ENCODE measurements at regions not wholly inside any gene's neighbourhood (a gene's known extent, or its start where the extent isn't known, plus 50 kb on each side); places are given as distances from the start of the nearest gene placed in this dataset.

- TF ChIP-seq, protein P1, sequence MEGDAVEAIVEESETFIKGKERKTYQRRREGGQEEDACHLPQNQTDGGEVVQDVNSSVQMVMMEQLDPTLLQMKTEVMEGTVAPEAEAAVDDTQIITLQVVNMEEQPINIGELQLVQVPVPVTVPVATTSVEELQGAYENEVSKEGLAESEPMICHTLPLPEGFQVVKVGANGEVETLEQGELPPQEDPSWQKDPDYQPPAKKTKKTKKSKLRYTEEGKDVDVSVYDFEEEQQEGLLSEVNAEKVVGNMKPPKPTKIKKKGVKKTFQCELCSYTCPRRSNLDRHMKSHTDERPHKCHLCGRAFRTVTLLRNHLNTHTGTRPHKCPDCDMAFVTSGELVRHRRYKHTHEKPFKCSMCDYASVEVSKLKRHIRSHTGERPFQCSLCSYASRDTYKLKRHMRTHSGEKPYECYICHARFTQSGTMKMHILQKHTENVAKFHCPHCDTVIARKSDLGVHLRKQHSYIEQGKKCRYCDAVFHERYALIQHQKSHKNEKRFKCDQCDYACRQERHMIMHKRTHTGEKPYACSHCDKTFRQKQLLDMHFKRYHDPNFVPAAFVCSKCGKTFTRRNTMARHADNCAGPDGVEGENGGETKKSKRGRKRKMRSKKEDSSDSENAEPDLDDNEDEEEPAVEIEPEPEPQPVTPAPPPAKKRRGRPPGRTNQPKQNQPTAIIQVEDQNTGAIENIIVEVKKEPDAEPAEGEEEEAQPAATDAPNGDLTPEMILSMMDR (IDR thresholded peaks at IDR 0.05; ENCODE audit: low read depth, low read length), result no peak
- CTCF ChIA-PET, result no interaction called here
- DNase-seq (ENCODE audit: low read depth, low spot score), result no peak
- POLR2A ChIA-PET, result no interaction called here
- no peaks in the 10 kb centered on the region for H3K9me3 ChIP-seq (ENCODE audit: control insufficient read depth, insufficient read depth, low read length)
- H3K4me3 ChIP-seq (ENCODE audit: low read depth, low read length), result no peak overlapping the region
- H3K27me3 ChIP-seq (ENCODE audit: control insufficient read depth, insufficient read depth, low read length), result peaks cover 23% of the 10 kb centered on the region
- H3K27ac ChIP-seq (ENCODE audit: low read depth, low read length), result no peak overlapping the region
Observed at GRCh38 chr2:109058191-109058632, 69.2 kb upstream of the EDAR start.

- no peak for DNase-seq (ENCODE audit: low read depth, low spot score)
- TF ChIP-seq, protein P1 (IDR thresholded peaks at IDR 0.05; ENCODE audit: low read depth, low read length), result no peak
- no peaks in the 10 kb centered on the region for H3K9me3 ChIP-seq (ENCODE audit: control insufficient read depth, insufficient read depth, low read length)
- no peak overlapping the region for H3K27ac ChIP-seq (ENCODE audit: low read depth, low read length)
- ChIA-PET POLR2A (no interaction called here), CTCF (no interaction called here)
- no peak overlapping the region for H3K4me3 ChIP-seq (ENCODE audit: low read depth, low read length)
- H3K27me3 ChIP-seq (ENCODE audit: control insufficient read depth, insufficient read depth, low read length), result peaks cover 23% of the 10 kb centered on the region
Observed at GRCh38 chr2:109057686-109058085, 68.7 kb upstream of the EDAR start.

- ChIA-PET POLR2A (no interaction called here), CTCF (no interaction called here)
- Histone ChIP-seq H3K27ac (ENCODE audit: low read depth, low read length) (no peak overlapping the region), H3K9me3 (ENCODE audit: control insufficient read depth, insufficient read depth, low read length) (no peaks in the 10 kb centered on the region), H3K4me3 (ENCODE audit: low read depth, low read length) (no peak overlapping the region), H3K27me3 (ENCODE audit: control insufficient read depth, insufficient read depth, low read length) (peaks cover 20% of the 10 kb centered on the region)
- no peak for DNase-seq (ENCODE audit: low read depth, low spot score)
- TF ChIP-seq, protein P1 (IDR thresholded peaks at IDR 0.05; ENCODE audit: low read depth, low read length), result no peak
Observed at GRCh38 chr2:109055435-109055834, 66.4 kb upstream of the EDAR start.

GRCh38 chr2:109054865-109055264 is 65.8 kb upstream of the EDAR start:
- TF ChIP-seq, protein P1 (IDR thresholded peaks at IDR 0.05; ENCODE audit: low read depth, low read length), result no peak
- Histone ChIP-seq H3K9me3 (ENCODE audit: control insufficient read depth, insufficient read depth, low read length) (no peaks in the 10 kb centered on the region), H3K27ac (ENCODE audit: low read depth, low read length) (no peak overlapping the region), H3K27me3 (ENCODE audit: control insufficient read depth, insufficient read depth, low read length) (peaks cover 17% of the 10 kb centered on the region), H3K4me3 (ENCODE audit: low read depth, low read length) (no peak overlapping the region)
- no peak for DNase-seq (ENCODE audit: low read depth, low spot score)
- POLR2A ChIA-PET, result interaction anchor here (0.5 kb wide), 1 partner anchor 52 kb away, joined by 5 read pairs; no protein-coding TSS in a partner anchor
- CTCF ChIA-PET, result no interaction called here

DNA sequence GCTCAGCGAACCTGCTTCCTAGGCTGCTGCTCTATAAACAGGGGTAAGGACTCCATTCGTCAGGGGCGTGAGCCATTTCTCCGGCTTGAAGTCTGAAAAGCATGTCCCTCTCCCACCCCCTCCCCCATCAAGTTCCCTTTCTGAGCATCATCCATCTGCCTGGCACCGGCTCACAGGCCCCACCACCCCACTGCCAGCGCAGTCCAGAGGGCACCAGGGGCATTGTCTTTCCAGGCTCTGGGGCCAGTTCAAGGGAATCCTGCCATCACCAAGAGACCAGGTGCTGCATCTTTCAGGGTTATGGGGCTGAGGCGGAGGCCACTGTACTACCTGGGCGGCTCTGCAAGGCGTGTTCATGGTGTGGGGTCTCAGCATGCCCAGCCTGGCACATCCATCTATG is 64.7 kb upstream of the EDAR start:
- Histone ChIP-seq H3K4me3 (ENCODE audit: low read depth, low read length) (no peak overlapping the region), H3K27me3 (ENCODE audit: control insufficient read depth, insufficient read depth, low read length) (peaks cover 17% of the 10 kb centered on the region), H3K27ac (ENCODE audit: low read depth, low read length) (no peak overlapping the region), H3K9me3 (ENCODE audit: control insufficient read depth, insufficient read depth, low read length) (no peaks in the 10 kb centered on the region)
- TF ChIP-seq, protein P1 (IDR thresholded peaks at IDR 0.05; ENCODE audit: low read depth, low read length), result no peak
- no peak for DNase-seq (ENCODE audit: low read depth, low spot score)
- ChIA-PET POLR2A (no interaction called here), CTCF (no interaction called here)

All from AG04450 (cell line).